ENCODE measurements at regions not wholly inside any gene's neighbourhood (a gene's known extent, or its start where the extent isn't known, plus 50 kb on each side); places are given as distances from the start of the nearest gene placed in this dataset.

- DNase-seq: no peak
- Histone ChIP-seq H3K9me3 (ENCODE audit: control insufficient read depth, low read length) (no peaks in the 10 kb centered on the region), H3K4me3 (ENCODE audit: low read length in 2 of 2) (no peak overlapping the region), H3K4me1 (ENCODE audit: control insufficient read depth in 1 of 2, insufficient read depth in 2 of 2, low read length in 2 of 2) (no peaks in the 10 kb centered on the region), H3K27ac (ENCODE audit: low read depth in 1 of 2, low read length in 2 of 2) (no peak overlapping the region), H3K27me3 (ENCODE audit: control insufficient read depth in 1 of 2, insufficient read depth in 2 of 2, low read length in 1 of 2) (no peaks in the 10 kb centered on the region), H3K36me3 (ENCODE audit: control insufficient read depth in 1 of 2, insufficient read depth in 2 of 2, low read length in 1 of 2) (no peaks in the 10 kb centered on the region)
- ATAC-seq (ENCODE audit: low FRiP score): no peak
- WGBS, 2 donors: 51 to 57% methylated on average over 2 of the region's 2 CpGs
- intact Hi-C loops (cut with DNase I): no loop called here
Observed at GRCh38 chr13:47158593-47158992, 261.7 kb upstream of the HTR2A start.

- H3K4me3 ChIP-seq (ENCODE audit: low read length in 2 of 2): no peak overlapping the region
- intact Hi-C loops (cut with DNase I): no loop called here
- 29 to 45% methylated on average over 3 of the region's 3 CpGs for WGBS, 2 donors
Observed at GRCh38 chr13:47148543-47148942, 251.7 kb upstream of the HTR2A start.

GRCh38 chr13:47147812-47148119, 250.9 kb upstream of the HTR2A start:
- Histone ChIP-seq H3K4me1 (ENCODE audit: control insufficient read depth in 1 of 2, insufficient read depth in 2 of 2, low read length in 2 of 2) (no peaks in the 10 kb centered on the region), H3K36me3 (ENCODE audit: control insufficient read depth in 1 of 2, insufficient read depth in 2 of 2, low read length in 1 of 2) (no peaks in the 10 kb centered on the region), H3K4me3 (ENCODE audit: low read length in 2 of 2) (no peak overlapping the region), H3K27me3 (ENCODE audit: control insufficient read depth in 1 of 2, insufficient read depth in 2 of 2, low read length in 1 of 2) (no peaks in the 10 kb centered on the region), H3K27ac (ENCODE audit: low read depth in 1 of 2, low read length in 2 of 2) (no peak overlapping the region), H3K9me3 (ENCODE audit: control insufficient read depth, low read length) (peaks cover 1% of the 10 kb centered on the region)
- intact Hi-C loops (cut with DNase I): no loop called here
- ATAC-seq (ENCODE audit: low FRiP score) (no peak), DNase-seq (no peak)
- WGBS, 2 donors: 71 to 72% methylated on average over 2 of the region's 2 CpGs

More at GRCh38 chr13:47148543-47148942, 251.7 kb upstream of the HTR2A start:
- Histone ChIP-seq H3K27ac (ENCODE audit: low read depth in 1 of 2, low read length in 2 of 2) (no peak overlapping the region), H3K9me3 (ENCODE audit: control insufficient read depth, low read length) (peaks cover 1% of the 10 kb centered on the region), H3K36me3 (ENCODE audit: control insufficient read depth in 1 of 2, insufficient read depth in 2 of 2, low read length in 1 of 2) (no peaks in the 10 kb centered on the region), H3K27me3 (ENCODE audit: control insufficient read depth in 1 of 2, insufficient read depth in 2 of 2, low read length in 1 of 2) (no peaks in the 10 kb centered on the region), H3K4me1 (ENCODE audit: control insufficient read depth in 1 of 2, insufficient read depth in 2 of 2, low read length in 2 of 2) (no peaks in the 10 kb centered on the region)
- DNase-seq: no peak
- ATAC-seq (ENCODE audit: low FRiP score): no peak

GRCh38 chr13:47146991-47147811, 250.3 kb upstream of the HTR2A start:
- Histone ChIP-seq H3K27ac (ENCODE audit: low read depth in 1 of 2, low read length in 2 of 2) (no peak overlapping the region), H3K27me3 (ENCODE audit: control insufficient read depth in 1 of 2, insufficient read depth in 2 of 2, low read length in 1 of 2) (no peaks in the 10 kb centered on the region), H3K4me3 (ENCODE audit: low read length in 2 of 2) (no peak overlapping the region), H3K9me3 (ENCODE audit: control insufficient read depth, low read length) (peaks cover 1% of the 10 kb centered on the region), H3K4me1 (ENCODE audit: control insufficient read depth in 1 of 2, insufficient read depth in 2 of 2, low read length in 2 of 2) (no peaks in the 10 kb centered on the region), H3K36me3 (ENCODE audit: control insufficient read depth in 1 of 2, insufficient read depth in 2 of 2, low read length in 1 of 2) (no peaks in the 10 kb centered on the region)
- intact Hi-C loops (cut with DNase I): no loop called here
- ATAC-seq (ENCODE audit: low FRiP score) (no peak), DNase-seq (no peak)
- WGBS, 2 donors: 83 to 85% methylated on average over 2 of the region's 2 CpGs

- H3K27me3 ChIP-seq (ENCODE audit: control insufficient read depth in 1 of 2, insufficient read depth in 2 of 2, low read length in 1 of 2): no peaks in the 10 kb centered on the region
- intact Hi-C loops (cut with DNase I): no loop called here
Observed at GRCh38 chr13:47146136-47146535, 249.3 kb upstream of the HTR2A start.

GRCh38 chr13:47144782-47145181, 247.9 kb upstream of the HTR2A start:
- no peaks in the 10 kb centered on the region for H3K4me1 ChIP-seq (ENCODE audit: control insufficient read depth in 1 of 2, insufficient read depth in 2 of 2, low read length in 2 of 2)
- H3K4me3 ChIP-seq (ENCODE audit: low read length in 2 of 2): no peak overlapping the region
- WGBS, 2 donors: 90 to 100% methylated on average over 1 of the region's 1 CpG
- no peak overlapping the region for H3K27ac ChIP-seq (ENCODE audit: low read depth in 1 of 2, low read length in 2 of 2)
- no peak for DNase-seq
- intact Hi-C loops (cut with DNase I): no loop called here
- no peaks in the 10 kb centered on the region for H3K36me3 ChIP-seq (ENCODE audit: control insufficient read depth in 1 of 2, insufficient read depth in 2 of 2, low read length in 1 of 2)
- no peaks in the 10 kb centered on the region for H3K9me3 ChIP-seq (ENCODE audit: control insufficient read depth, low read length)
- ATAC-seq (ENCODE audit: low FRiP score): no peak
- H3K27me3 ChIP-seq (ENCODE audit: control insufficient read depth in 1 of 2, insufficient read depth in 2 of 2, low read length in 1 of 2): no peaks in the 10 kb centered on the region

More at GRCh38 chr13:47146136-47146535, 249.3 kb upstream of the HTR2A start:
- H3K4me3 ChIP-seq (ENCODE audit: low read length in 2 of 2): no peak overlapping the region
- H3K9me3 ChIP-seq (ENCODE audit: control insufficient read depth, low read length): no peaks in the 10 kb centered on the region
- H3K36me3 ChIP-seq (ENCODE audit: control insufficient read depth in 1 of 2, insufficient read depth in 2 of 2, low read length in 1 of 2): no peaks in the 10 kb centered on the region
- no peak overlapping the region for H3K27ac ChIP-seq (ENCODE audit: low read depth in 1 of 2, low read length in 2 of 2)
- no peak for ATAC-seq (ENCODE audit: low FRiP score)
- H3K4me1 ChIP-seq (ENCODE audit: control insufficient read depth in 1 of 2, insufficient read depth in 2 of 2, low read length in 2 of 2): no peaks in the 10 kb centered on the region
- no peak for DNase-seq

- intact Hi-C loops (cut with DNase I): no loop called here
- no peaks in the 10 kb centered on the region for H3K9me3 ChIP-seq (ENCODE audit: control insufficient read depth, low read length)
- H3K27ac ChIP-seq (ENCODE audit: low read depth in 1 of 2, low read length in 2 of 2): no peak overlapping the region
- no peak for DNase-seq
- ATAC-seq (ENCODE audit: low FRiP score): no peak
- WGBS, 2 donors: 11 to 27% methylated on average over 2 of the region's 2 CpGs
- no peak overlapping the region for H3K4me3 ChIP-seq (ENCODE audit: low read length in 2 of 2)
- H3K4me1 ChIP-seq (ENCODE audit: control insufficient read depth in 1 of 2, insufficient read depth in 2 of 2, low read length in 2 of 2): no peaks in the 10 kb centered on the region
- no peaks in the 10 kb centered on the region for H3K36me3 ChIP-seq (ENCODE audit: control insufficient read depth in 1 of 2, insufficient read depth in 2 of 2, low read length in 1 of 2)
- H3K27me3 ChIP-seq (ENCODE audit: control insufficient read depth in 1 of 2, insufficient read depth in 2 of 2, low read length in 1 of 2): no peaks in the 10 kb centered on the region
Observed at GRCh38 chr13:47142105-47142504, 245.3 kb upstream of the HTR2A start.

- H3K4me1 ChIP-seq (ENCODE audit: control insufficient read depth in 1 of 2, insufficient read depth in 2 of 2, low read length in 2 of 2): no peaks in the 10 kb centered on the region
- no peaks in the 10 kb centered on the region for H3K9me3 ChIP-seq (ENCODE audit: control insufficient read depth, low read length)
- no peaks in the 10 kb centered on the region for H3K36me3 ChIP-seq (ENCODE audit: control insufficient read depth in 1 of 2, insufficient read depth in 2 of 2, low read length in 1 of 2)
- DNase-seq (no peak), ATAC-seq (ENCODE audit: low FRiP score) (no peak)
- H3K27ac ChIP-seq (ENCODE audit: low read depth in 1 of 2, low read length in 2 of 2): no peak overlapping the region
- no peaks in the 10 kb centered on the region for H3K27me3 ChIP-seq (ENCODE audit: control insufficient read depth in 1 of 2, insufficient read depth in 2 of 2, low read length in 1 of 2)
- intact Hi-C loops (cut with DNase I): no loop called here
- whole genome bisulfite sequencing, 2 donors: 41 to 47% methylated on average over 2 of the region's 2 CpGs
- no peak overlapping the region for H3K4me3 ChIP-seq (ENCODE audit: low read length in 2 of 2)
Observed at GRCh38 chr13:47139519-47139918, 242.7 kb upstream of the HTR2A start.

GRCh38 chr13:47136504-47136941, 239.7 kb upstream of the HTR2A start:
- no peaks in the 10 kb centered on the region for H3K27me3 ChIP-seq (ENCODE audit: control insufficient read depth in 1 of 2, insufficient read depth in 2 of 2, low read length in 1 of 2)
- no peaks in the 10 kb centered on the region for H3K36me3 ChIP-seq (ENCODE audit: control insufficient read depth in 1 of 2, insufficient read depth in 2 of 2, low read length in 1 of 2)
- no peak overlapping the region for H3K4me3 ChIP-seq (ENCODE audit: low read length in 2 of 2)
- ATAC-seq (ENCODE audit: low FRiP score) (no peak), DNase-seq (no peak)
- H3K4me1 ChIP-seq (ENCODE audit: control insufficient read depth in 1 of 2, insufficient read depth in 2 of 2, low read length in 2 of 2): no peaks in the 10 kb centered on the region
- H3K27ac ChIP-seq (ENCODE audit: low read depth in 1 of 2, low read length in 2 of 2): no peak overlapping the region
- WGBS, 2 donors: 85 to 87% methylated on average over 1 of the region's 1 CpG
- intact Hi-C loops (cut with DNase I): no loop called here
- no peaks in the 10 kb centered on the region for H3K9me3 ChIP-seq (ENCODE audit: control insufficient read depth, low read length)

All from aorta (tissue), 5 donors.